Fibroblast of lung (primary cell): ENCODE measurements at regions not wholly inside any gene's neighbourhood (a gene's known extent, or its start where the extent isn't known, plus 50 kb on each side); places are given as distances from the start of the nearest gene placed in this dataset.

Source experiments
- DNase-seq, 2 donors: peaks; one replicate each; pipeline versions ENCODE4 v3.0.0 to v3.0.0-alpha.2; 2010; ENCODE audit warnings: low read depth in 2 of 2
- H2AFZ ChIP-seq: 2 replicates; pipeline ENCODE4 v1.5.1; 2012; ENCODE audit warnings: low read length, control low read depth, inconsistent platforms
- H3K27ac ChIP-seq: 2 replicates; pipeline ENCODE4 v1.5.1; 2011; ENCODE audit warnings: low read length, control low read depth; ENCODE audit not compliant: insufficient read depth
- H3K27me3 ChIP-seq: 2 replicates; pipeline ENCODE4 v1.5.1; 2011; ENCODE audit warnings: mild to moderate bottlenecking, low read length; ENCODE audit not compliant: control insufficient read depth, insufficient read depth
- H3K36me3 ChIP-seq: 2 replicates; pipeline ENCODE4 v1.5.1; 2011; ENCODE audit warnings: low read length; ENCODE audit not compliant: control insufficient read depth, insufficient read depth
- H3K4me1 ChIP-seq: 2 replicates; pipeline ENCODE4 v1.5.1; 2011; ENCODE audit warnings: low read length; ENCODE audit not compliant: control insufficient read depth, insufficient read depth; ENCODE audit errors: extremely low read depth
- H3K4me2 ChIP-seq: 2 replicates; pipeline ENCODE4 v1.5.1; 2011; ENCODE audit warnings: low read length, control low read depth; ENCODE audit not compliant: insufficient read depth; ENCODE audit errors: extremely low read depth
- H3K4me3 ChIP-seq, 4 experiments: fragments of 200-600 bp in 1 of 4; sonication (generic) in 1 of 4; replicated peaks in 1 of 4; 2 replicates each; pipeline ENCODE4 v1.5.1; 2011 to 2016; ENCODE audit warnings: low read length in 4 of 4, low read depth in 3 of 4, mild to moderate bottlenecking in 3 of 4, control low read depth in 2 of 4, inconsistent platforms in 1 of 4, mixed read lengths in 1 of 4; ENCODE audit not compliant: insufficient read depth in 1 of 4; ENCODE audit errors: control extremely low read depth in 1 of 4
- H3K79me2 ChIP-seq: 2 replicates; pipeline ENCODE4 v1.5.1; 2012; ENCODE audit warnings: mild to moderate bottlenecking, low read length, inconsistent platforms; ENCODE audit not compliant: control insufficient read depth, insufficient read depth
- H3K9ac ChIP-seq: 2 replicates; pipeline ENCODE4 v1.5.1; 2011; ENCODE audit warnings: mild to moderate bottlenecking, low read length, control low read depth; ENCODE audit not compliant: insufficient read depth
- H3K9me3 ChIP-seq: 2 replicates; pipeline ENCODE4 v1.5.1; 2012; ENCODE audit warnings: low read depth, low read length; ENCODE audit not compliant: control insufficient read depth, insufficient read depth
- H4K20me1 ChIP-seq: 2 replicates; pipeline ENCODE4 v1.5.1; 2011; ENCODE audit warnings: low read length; ENCODE audit not compliant: control insufficient read depth, insufficient read depth; ENCODE audit errors: extremely low read depth
- EZH2 ChIP-seq: IDR thresholded peaks from 2 replicates; pipeline ENCODE4 v1.5.1; 2012; ENCODE audit warnings: low read length, control low read depth, mild to moderate bottlenecking; ENCODE audit errors: missing control alignments
- TF ChIP-seq, protein P1 (sequence below), 2 donors: IDR thresholded peaks in 1 of 2; conservative IDR thresholded peaks in 1 of 2; 1 replicate in 1 of 2; 2 replicates in 1 of 2; pipeline ENCODE4 v1.5.1; 2011 to 2012; ENCODE audit warnings: low read length in 2 of 2, control low read depth in 1 of 2, inconsistent platforms in 1 of 2, low read depth in 1 of 2, mild to moderate bottlenecking in 1 of 2

DNA sequence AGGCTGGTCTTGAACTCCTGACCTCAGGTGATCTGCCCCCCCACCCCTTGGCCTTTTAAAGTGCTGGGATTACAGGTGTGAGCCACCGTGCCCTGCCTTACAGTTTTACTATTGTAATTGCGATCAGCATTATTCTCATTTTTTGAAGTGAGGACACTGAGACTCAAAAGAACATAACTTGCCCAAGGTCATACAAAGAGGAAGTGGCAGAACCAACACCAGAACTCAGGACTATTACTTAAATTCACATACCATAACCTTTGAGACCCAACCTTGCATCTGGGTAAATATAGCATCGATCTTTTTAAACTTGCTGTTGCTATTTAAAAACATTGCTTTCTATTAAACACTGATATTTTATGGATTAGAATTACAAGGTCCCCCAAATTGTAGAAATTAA, 54.2 kb downstream of the FOXI1 start:
- H3K27me3 ChIP-seq, result no peaks in the 10 kb centered on the region
- no peak overlapping the region for H2AFZ ChIP-seq
- no peak overlapping the region for H3K4me3 ChIP-seq
- H3K4me2 ChIP-seq, result no peak overlapping the region
- no peaks in the 10 kb centered on the region for H3K4me1 ChIP-seq
- H3K79me2 ChIP-seq, result no peaks in the 10 kb centered on the region
- DNase-seq, result no peak
- TF ChIP-seq EZH2, result no peak
- TF ChIP-seq, protein P1, sequence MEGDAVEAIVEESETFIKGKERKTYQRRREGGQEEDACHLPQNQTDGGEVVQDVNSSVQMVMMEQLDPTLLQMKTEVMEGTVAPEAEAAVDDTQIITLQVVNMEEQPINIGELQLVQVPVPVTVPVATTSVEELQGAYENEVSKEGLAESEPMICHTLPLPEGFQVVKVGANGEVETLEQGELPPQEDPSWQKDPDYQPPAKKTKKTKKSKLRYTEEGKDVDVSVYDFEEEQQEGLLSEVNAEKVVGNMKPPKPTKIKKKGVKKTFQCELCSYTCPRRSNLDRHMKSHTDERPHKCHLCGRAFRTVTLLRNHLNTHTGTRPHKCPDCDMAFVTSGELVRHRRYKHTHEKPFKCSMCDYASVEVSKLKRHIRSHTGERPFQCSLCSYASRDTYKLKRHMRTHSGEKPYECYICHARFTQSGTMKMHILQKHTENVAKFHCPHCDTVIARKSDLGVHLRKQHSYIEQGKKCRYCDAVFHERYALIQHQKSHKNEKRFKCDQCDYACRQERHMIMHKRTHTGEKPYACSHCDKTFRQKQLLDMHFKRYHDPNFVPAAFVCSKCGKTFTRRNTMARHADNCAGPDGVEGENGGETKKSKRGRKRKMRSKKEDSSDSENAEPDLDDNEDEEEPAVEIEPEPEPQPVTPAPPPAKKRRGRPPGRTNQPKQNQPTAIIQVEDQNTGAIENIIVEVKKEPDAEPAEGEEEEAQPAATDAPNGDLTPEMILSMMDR (conservative IDR thresholded peaks at IDR 0.05 in 1 of 2, IDR thresholded peaks at IDR 0.05 in 1 of 2; ENCODE audit: low read depth in 1 of 2, low read length in 2 of 2), result no peak
- no peak overlapping the region for H3K27ac ChIP-seq
- H3K36me3 ChIP-seq, result no peaks in the 10 kb centered on the region
- H4K20me1 ChIP-seq, result no peaks in the 10 kb centered on the region
- H3K9me3 ChIP-seq, result no peaks in the 10 kb centered on the region
- H3K9ac ChIP-seq, result no peak overlapping the region

DNA sequence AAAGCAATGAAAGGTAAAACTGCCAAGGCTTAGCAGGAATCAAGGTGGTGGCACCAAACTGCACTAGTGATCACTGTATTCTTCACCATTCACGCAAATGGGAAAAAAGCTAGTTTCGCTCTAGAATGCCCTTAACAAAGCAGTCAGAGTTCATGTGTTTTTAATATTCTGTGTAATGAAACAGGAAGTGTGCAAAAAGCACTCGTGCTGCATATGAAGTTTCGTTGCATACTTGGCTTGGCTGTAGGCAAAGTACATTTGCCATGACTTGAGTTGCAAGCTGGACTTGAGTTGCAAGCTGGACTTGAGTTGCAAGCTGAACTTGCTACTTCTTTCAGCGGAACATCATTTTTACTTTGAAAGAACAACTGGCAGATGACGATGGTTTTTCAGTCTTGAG, 55.4 kb downstream of the FOXI1 start:
- H3K79me2 ChIP-seq, result no peaks in the 10 kb centered on the region
- H3K4me3 ChIP-seq, result no peak overlapping the region
- H3K36me3 ChIP-seq, result no peaks in the 10 kb centered on the region
- no peak for DNase-seq
- no peaks in the 10 kb centered on the region for H4K20me1 ChIP-seq
- no peaks in the 10 kb centered on the region for H3K4me1 ChIP-seq
- no peak overlapping the region for H3K9ac ChIP-seq
- no peak overlapping the region for H2AFZ ChIP-seq
- H3K27ac ChIP-seq, result no peak overlapping the region
- no peak overlapping the region for H3K4me2 ChIP-seq
- H3K9me3 ChIP-seq, result no peaks in the 10 kb centered on the region
- no peaks in the 10 kb centered on the region for H3K27me3 ChIP-seq
- TF ChIP-seq EZH2, result no peak
- TF ChIP-seq, protein P1 (conservative IDR thresholded peaks at IDR 0.05 in 1 of 2, IDR thresholded peaks at IDR 0.05 in 1 of 2; ENCODE audit: low read depth in 1 of 2, low read length in 2 of 2), result no peak

DNA sequence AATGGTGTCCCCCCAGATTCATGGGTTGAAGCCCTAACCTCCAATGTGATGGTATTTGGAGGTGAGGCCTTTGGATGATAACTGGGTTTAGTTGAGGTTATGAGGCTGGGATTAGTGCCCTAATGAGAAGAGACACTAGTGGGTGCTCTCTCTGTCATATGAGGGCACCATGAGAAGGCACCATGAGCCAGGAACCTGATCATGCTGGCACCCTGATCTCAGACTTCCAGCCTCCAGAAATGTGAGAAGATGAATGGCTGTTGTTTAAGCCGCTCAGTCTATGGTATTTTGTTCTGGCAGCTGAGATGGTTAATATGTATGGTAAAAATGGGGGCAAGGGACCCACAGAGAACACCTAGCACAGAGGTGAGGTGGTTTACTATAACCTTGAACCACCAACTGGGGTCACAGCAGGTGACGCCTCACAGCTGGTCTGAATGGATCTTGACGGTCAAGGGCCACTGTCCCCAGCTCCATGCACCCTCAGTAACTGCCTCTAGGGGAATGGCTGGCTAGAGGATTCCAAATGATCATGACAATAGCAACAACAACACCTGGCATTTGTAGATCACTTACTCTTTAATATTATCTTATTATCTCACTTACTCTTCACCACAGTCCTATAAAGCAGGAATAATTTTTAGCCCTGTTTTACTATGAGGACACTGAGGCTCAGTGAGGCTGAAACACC, 57.1 kb downstream of the FOXI1 start:
- Histone ChIP-seq H4K20me1 (no peaks in the 10 kb centered on the region), H3K4me2 (no peak overlapping the region), H3K4me3 (no peak overlapping the region), H2AFZ (no peak overlapping the region), H3K79me2 (no peaks in the 10 kb centered on the region), H3K27ac (no peak overlapping the region), H3K9ac (no peak overlapping the region), H3K4me1 (no peaks in the 10 kb centered on the region), H3K36me3 (no peaks in the 10 kb centered on the region), H3K27me3 (no peaks in the 10 kb centered on the region), H3K9me3 (no peaks in the 10 kb centered on the region)
- DNase-seq, result no peak
- TF ChIP-seq, protein P1 (conservative IDR thresholded peaks at IDR 0.05 in 1 of 2, IDR thresholded peaks at IDR 0.05 in 1 of 2; ENCODE audit: low read depth in 1 of 2, low read length in 2 of 2), result no peak
- TF ChIP-seq EZH2, result no peak
